NCI-H1105 (cell line): ENCODE measurements at regions not wholly inside any gene's neighbourhood (a gene's known extent, or its start where the extent isn't known, plus 50 kb on each side); places are given as distances from the start of the nearest gene placed in this dataset.
"Not testable (repeated sequence)": the region's sequence is repeated elsewhere in the genome, so short reads cannot be mapped to it uniquely, and the experiment has no call there.

Experiments
- DNase-seq: peaks from one replicate; lab custom pipeline; 2025; lab: John Stamatoyannopoulos, UW

DNA sequence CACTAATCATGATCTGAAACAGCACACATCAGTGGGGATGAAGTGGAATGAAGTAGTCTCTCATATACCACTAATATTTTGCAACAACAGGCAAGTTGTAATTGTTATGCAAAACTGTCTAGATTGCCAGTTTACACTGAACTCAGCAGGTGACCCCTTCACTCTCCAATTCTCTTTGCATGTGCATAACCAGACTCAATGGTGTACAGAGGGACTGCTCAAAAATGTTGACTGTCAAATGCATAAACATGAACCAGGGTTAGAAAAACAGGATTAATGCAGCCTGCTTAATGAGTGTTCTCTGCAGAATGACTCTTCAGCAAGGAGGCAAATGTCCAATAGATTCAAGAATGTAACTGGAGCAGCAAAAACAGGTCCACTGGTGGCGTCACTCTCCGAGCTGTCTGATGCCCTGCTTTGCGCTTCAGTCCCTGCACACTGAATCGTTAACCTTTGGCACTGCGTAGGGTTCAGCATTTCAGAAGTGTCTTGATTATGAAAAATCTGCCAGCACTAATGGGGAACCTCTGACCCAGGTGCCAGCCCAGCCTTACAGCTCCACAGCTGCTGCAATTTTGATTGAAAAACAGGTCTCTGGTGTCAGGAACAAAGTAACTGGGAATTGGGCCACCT lies 209.3 kb downstream of the TDRD15 start:
- DNase-seq: no peak

DNA sequence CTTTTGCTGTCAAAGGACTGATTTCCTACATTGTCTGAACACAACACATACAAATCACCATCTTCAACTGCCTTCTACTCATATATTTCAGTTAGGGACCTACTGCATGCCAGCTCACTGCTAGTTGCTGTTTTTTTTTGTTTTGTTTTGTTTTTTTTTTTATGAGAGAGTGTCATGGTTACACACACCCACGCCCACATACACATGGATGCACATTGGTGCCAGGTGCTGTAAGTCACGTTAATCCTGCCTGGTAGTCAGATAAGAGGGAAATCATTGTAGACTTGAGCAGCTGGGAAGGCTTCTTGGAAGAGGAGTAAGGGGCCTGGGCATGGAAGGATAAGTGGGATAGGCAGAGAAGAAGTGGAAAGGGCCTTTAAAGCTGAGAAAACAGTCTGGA lies 209.9 kb downstream of the TDRD15 start:
- DNase-seq: no peak

DNA sequence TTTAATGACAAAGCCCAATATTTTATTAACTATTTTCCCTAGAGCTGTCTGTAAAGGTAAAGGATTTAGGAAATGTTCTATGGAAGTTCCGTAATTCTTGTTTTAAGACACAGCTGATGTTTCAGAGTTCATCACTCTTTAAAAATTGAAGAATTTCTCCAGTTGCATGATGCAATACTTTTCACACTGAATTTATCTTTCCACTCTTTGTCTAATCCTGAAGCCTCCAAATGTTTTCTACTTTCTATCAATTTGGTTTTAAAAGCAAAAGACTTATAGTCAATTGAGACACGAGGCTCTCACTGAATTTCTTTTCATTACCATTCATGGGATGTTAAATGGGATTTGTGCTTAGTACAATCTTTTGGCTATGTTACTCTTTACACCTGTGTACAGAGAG lies 223.2 kb downstream of the TDRD15 start:
- DNase-seq: no peak

DNA sequence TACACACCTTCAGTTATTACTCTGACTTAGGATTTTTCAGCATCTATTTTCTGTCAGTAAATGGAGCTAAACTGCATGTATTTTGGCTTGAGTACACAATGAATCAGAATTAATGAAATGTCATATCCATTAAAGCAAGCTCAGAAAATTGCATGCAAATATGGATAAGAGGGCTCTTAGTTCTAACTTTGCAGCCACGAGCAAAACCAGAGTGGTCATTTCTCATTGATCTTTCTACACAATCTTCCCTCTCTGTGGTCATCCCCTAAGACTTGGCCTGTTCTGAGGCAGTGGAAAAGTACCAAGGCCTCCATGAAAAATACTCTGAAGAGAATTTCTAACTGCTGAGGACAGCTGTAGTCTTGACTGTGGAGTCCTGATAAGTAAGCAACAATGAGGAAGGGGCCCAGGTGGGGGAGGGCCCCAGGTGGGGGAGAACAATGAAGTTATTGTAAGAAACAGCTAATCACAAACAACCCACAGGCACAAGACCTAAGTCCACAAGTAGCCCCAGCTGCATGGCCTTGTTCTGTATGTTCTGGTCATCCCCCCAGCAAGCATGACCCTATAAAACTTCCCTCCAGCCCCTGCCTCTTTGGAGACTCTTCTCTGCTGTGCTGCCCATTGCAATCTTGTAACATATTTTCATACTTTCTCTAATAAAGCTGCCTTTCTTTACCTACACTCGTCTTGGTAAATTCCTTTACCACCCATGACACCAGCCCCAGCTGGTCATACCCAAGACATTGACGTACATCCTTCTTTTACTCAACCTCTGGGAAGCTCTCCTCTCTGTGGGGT lies 230.3 kb downstream of the TDRD15 start:
- DNase-seq: no peak

DNA sequence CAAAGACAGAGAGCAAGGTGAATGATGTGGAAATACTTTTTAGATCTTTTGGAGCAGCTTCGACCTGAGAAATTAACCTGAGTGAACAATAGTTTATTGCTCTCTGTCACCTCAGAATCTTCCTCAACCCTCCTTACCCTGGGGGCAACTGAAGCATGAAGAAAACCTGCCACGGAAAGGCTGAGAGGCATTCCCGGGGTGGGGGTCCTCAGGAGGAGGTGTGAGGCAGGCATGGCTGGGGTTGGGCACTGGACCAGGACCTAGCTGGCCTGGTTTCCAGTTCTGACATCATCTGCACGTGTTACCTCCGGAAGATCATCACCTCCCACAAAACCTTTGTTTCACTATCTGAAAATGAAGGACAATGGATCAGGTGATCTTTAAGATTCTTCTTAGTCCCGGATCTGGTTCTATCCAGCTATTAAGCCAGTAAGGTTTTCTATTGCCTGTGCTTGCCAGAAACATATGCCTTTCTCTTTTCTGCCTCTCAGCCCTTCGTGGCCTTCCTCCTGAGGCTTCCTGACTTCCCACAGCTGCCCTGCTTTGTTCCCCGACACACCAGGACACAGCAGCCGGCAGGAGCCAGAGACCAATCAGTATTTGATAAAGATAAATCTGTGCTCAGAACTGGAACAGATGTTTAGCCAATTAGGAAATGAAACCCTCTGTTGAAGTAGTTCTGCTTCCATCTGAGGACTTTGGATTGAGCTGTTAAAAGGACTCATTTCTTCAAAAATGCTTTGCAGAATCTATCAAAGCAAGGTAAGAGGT lies 232.5 kb downstream of the TDRD15 start:
- DNase-seq: no peak

DNA sequence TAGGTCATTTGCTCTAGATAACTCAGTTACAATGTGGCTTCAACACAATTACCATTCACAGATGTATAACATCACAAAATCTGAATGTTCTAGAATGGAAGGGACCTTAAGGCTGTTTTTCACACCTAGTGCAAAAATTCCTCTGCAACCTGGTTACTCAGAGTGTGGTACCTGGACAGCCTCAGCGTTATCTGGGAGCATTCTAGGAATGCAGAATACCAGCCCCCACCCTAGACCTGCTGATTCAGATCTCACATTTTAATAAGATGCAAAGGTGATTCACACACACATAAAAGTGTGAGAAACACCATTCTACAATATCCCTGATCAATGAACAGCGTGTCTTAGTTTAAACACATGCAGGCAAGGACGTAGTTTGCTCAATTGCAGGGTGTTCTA lies 233.1 kb downstream of the TDRD15 start:
- DNase-seq: no peak

DNA sequence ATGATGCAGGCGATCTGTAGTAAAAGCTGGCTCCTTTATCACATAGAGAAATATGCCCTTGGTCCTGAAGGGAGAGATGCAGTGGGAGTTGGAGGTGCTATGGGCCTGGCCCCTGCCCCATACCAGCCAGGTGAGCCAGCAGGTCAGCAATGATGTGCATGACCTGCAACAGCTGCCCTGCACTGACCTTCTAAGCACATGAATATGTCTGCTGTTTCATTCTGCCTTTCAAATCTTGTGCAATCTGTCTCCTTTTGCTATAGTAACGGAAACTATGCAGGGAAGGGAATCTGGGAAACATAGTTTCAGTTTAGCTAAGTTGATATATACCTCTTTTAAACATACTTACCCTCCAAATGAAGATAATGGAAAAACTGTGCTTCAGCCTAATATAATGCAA lies 235.2 kb downstream of the TDRD15 start:
- no peak for DNase-seq

DNA sequence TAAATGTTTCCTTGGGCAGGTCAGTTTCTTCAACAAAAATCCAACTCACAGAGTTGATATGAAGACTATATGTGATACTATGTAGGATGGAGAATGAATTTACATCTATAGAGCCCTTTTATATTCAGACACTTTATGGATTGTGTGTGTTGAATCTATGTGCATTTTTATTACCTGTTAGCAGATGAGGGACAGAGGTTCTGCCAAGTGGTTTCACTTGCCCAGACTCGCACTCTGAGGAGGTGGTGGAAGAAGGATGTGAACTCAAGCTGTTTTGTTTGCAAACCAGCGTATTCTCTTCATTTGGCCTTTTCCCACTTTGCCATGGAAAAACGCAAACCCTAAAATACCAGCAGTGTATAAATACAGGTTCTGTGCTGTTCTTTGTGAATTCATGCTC lies 237.6 kb downstream of the TDRD15 start:
- DNase-seq: no peak

DNA sequence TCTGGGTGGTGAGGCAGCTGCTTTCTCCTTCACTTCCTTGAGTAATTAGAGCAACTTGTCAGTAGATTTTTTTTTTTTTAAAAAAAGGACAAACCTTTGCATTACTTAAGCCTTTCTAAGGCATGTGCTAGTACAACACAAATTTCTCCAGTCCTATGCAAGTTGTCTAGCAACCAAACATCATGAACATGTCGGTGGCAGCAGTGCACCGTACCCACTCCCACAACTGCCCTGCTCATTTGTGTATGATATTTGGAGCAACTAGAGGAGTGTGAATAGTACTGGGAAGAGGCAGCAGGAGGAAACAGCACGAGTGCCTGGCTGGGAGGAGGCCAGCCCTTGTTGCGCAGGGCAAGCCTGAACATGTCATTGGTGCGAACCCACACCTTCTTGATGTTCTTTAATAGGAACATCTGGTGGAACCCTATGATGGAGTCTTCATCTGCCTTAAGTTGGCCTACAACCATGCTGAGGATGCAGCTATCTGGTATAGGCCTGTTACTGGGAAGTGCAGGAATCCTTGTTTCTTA lies 238.3 kb downstream of the TDRD15 start:
- DNase-seq: no peak

DNA sequence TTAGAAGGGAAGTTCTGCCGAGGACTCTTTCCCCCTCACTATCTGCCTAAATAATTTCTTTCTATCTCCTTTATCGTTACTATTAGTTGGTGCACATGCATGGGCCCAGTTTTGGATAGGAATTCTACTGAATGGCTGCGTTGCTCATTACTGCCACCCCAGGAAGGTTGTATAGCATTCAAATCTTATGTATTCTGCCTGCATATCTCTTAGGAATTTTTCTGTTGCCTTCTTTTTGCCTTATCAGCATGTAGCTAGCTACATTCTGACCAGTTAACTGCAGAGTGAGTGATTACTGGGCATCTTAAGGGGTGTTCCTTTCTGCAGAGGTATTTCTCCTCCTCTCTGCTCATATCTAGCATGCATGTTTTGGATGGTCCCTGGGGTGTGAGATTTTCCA lies 239.6 kb downstream of the TDRD15 start:
- no peak for DNase-seq

DNA sequence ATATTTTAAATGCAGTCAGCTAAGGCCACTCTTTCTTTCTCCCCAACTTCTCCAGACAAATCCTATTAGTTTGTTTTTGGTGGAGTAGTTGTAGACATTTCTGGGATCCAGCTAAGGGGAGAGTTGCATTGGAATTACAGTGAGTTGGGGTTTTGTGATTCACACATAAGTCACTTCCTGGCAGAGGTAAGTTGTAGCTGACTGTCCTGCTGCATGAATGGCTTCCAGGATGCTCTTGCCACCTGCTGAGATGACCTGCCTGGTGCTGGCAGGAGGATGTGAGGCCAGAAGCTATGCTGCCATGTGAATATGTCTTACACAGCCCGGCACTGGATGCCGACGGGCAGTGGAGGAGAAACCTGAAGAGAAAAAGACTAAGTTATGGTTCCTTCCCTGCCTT lies 243.7 kb downstream of the TDRD15 start:
- DNase-seq: no peak

DNA sequence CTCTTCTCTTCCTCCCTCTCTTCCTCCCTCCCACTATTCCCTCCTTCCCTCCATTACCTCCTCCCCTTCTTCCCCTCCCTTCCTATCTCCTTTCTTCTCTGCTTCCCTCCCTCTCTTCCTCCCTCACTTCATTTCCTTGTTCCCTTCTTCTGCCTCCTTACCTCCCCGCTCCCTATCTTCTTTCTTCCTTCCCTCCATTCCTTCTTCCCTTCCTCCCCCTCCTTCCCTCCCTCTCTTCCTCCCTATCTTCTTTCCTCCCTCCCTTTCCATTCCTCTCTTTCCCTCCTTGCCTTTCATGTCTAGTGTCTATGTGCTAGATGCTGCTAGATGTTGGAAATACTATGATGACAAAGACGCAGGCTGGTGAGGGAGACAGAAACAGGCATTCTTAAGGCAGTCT lies 246.0 kb downstream of the TDRD15 start:
- DNase-seq: no peak

DNA sequence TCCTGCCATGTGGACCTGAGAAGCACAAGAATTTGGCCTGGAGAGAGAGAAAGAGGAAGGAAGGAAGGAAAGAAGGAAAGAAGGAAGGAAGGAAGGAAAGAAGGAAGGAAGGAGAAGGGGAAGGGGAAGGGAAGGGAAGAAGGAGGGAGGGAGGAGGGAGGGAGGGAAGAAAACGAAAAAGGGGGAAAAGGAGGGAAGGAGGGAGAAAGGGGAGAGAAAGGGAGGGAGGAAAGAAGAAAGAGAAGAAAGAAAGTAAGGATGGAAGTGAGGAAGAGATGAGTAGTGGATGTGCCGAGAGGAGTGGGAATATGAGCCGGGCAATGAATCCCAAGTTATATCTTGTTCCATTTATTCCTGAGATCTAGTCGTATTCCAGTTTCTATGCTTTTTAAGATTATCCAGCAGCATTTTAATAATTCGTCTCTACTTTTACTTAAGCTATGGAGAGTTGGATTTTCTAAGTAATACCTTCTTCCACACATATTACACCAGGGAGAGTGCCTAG lies 247.8 kb downstream of the TDRD15 start:
- no peak for DNase-seq

DNA sequence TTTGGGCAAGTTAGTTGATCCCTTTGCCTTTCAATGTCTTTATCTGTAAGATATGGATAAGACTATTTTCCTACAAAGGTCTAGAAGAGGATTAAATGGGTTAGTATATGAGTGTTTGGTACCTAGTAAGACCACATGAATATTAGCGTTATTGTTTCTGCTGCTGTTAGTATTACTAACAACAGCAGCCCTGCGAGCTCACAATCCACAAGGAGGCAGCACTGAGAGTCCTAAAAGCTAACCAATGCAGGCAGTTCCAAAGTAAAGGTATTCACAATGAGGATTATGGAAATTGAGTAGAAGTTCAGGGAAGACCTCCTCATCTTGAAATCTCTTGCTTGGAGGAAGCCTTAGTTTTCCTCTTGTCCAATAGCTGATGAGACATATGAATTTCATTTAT lies 248.9 kb downstream of the TDRD15 start:
- DNase-seq: no peak

DNA sequence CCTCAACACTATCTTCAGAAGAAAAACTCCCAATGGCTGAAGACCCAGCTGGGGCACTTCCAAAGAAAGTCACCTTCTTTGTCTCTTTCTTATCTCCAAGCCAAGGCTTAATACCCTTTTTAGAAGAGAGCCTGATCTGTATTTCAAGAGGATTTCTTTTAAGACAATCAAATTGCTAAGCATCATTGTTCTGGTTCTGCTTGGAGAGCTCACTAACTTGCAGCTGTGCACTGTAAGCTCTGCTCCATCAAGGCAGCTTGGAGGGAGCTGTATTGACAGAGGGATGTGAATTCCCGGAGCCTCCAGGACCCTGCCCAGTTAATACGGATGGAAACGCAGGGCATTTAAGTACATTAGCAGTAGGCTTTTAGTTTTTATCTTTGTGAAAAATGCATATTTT lies 253.1 kb downstream of the TDRD15 start:
- no peak for DNase-seq

DNA sequence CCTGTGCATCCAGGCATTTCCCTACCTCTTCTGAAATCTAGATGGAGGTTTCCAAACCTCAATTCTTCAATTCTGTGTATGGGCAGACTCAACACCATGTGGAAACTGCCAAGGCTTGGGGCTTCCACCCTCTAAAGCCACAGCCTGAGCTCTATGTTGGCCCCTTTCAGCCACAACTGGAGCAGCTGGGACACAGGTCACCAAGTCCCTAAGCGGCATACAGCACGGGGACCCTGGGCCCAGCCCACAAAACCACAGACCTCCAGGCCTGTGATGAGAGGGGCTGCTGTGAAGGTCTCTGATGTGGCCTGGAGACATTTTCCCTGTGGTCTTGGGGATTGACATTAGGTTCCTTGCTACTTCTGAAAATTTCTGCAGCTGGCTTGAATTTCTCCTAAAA lies 255.4 kb downstream of the TDRD15 start:
- DNase-seq: no peak

DNA sequence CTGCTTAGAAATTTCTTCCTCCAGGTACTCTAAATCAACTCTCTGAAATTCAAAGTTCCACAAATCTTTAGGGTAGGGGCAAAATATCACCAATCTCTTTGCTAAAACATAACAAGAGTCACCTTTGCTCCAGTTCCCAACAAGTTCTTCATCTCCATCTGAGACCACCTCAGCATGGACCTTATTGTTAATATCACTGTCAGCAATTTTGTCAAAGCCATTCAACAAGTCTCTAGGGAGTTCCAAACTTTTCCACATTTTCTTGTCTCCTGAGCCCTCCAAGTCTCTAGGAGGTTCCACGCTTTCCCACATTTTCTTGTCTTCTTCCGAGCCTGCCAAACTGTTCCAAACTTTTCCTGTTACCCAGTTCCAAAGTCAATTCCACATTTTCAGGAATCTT lies 255.9 kb downstream of the TDRD15 start:
- not testable (repeated sequence) for DNase-seq

DNA sequence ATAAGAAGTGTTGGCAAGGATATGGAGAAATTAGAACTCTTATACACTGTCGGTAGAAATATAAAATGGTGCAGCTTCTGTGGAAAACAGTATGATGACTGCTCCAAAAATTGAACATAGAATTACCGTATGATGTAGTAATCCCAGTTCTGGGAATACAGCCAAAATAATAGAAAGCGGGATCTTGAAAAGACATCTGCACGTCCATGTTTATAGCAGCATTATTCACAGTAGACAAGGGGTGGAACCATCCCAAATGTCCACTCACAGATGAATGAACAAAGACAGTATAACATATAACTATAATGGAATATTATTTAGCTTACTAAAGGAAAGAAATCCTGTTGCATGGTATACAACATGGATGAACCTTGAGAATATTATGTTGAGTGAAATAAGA lies 257.7 kb downstream of the TDRD15 start:
- DNase-seq: peak; percentile 53

DNA sequence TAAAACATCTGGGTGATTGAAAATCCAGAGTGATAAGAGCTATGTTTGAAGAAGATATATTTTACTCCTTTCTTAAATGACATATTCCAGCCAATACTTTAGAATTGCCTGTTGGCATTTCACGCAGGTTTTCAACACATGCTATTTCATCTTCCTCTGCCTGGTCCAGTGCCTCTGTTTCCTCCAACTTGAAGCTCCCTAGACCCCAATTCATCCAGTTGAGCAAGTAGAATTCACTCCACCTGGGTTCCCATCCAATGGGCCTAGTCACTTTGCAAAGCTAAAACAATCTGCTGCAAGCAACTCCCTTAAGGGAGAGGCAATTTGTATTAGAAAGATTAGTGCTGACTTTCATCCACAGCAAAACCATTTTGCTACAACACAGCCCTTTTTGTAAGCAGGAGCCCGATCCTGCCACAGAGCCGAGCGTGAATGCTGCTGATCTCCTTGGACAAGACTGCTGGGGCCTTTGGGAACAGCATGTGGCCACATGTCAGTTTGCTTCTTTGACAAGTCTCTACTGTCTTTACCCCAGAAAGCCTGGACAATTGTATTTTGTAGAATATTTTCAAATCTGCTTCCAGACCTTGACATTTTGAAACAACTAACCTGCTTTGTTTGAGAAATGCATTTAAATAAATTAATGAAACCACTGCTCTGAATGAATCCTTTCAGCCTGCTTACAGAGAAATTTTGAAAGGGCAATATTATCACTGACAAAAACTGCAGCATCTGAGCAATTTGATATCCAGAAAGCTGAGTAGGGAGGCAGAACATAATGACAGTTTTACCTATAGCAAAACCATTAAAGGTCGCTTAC lies 259.1 kb downstream of the TDRD15 start:
- no peak for DNase-seq

DNA sequence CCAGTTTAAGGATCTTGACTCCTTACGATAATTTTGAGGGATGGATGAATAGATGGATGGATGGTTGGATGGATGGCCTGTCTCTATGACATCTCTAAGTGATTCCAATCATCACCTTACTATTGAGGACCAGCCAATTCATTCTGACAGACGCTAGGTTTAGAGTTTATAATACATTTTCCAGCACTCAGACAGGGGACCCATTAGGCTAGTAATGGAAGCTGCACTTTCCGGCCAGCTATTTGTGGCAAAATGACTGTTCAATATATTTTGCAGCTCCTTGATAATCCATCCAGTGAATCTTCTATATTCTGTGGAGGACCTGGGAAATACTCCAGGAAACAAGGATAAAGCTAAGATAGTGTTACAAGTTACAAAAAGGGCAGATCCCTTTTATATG lies 262.9 kb downstream of the TDRD15 start:
- no peak for DNase-seq

DNA sequence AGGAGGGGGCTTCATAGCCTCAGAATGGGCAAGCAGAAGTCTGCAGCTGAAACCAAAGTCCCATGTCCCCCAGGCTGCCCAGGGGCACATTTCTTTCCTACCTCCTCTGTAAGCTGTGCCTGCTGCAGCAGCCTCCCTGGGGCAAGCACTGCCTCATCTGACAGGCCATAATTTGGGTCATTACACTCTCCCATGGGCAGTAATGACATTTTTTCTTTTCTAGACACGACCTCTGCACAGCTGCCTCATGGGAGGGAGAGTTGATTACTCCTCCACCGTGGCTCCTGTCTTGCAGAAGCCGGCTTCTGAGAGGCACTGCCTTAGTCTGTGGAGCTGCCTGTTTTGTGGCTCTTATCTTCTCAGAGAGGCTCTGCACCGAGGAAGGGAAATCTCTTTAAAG lies 268.9 kb downstream of the TDRD15 start:
- DNase-seq: no peak

DNA sequence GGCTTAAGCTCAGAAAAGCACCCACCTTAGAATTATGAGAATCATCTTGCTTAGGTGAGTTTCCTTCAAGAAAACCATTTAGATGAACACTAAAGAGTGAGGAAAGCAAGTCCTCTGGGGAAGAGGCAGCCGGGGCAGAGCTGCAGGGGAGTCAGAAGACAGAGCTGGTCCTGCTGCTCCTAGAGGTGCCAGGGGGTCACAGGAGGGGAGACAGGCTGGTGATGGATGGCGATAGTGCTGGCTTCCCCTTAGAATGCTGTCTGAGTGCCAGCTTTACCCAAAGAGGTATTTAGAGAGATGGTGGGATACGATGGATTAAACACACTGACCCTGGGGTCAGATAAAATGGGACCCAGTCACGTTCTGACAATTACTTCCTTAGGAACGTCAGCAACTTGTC lies 269.4 kb downstream of the TDRD15 start:
- no peak for DNase-seq
